ENCODE measurements at regions not wholly inside any gene's neighbourhood (a gene's known extent, or its start where the extent isn't known, plus 50 kb on each side); places are given as distances from the start of the nearest gene placed in this dataset.

GRCh38 chrX:499870-500364 is 113.2 kb upstream of the PPP2R3B start:
- Histone ChIP-seq H3K4me1 (ENCODE audit: control insufficient read depth in 1 of 2, insufficient read depth in 2 of 2, low read depth in 1 of 2, low read length in 1 of 2) (no peaks in the 10 kb centered on the region), H4K20me1 (ENCODE audit: insufficient read depth) (no peaks in the 10 kb centered on the region), H3K9me2 (no peaks in the 10 kb centered on the region), H3K36me3 (replicated peaks in 1 of 2; ENCODE audit: control insufficient read depth in 1 of 2, insufficient read depth in 2 of 2, low read length in 1 of 2) (no peaks in the 10 kb centered on the region), H3K9me3 (no peaks in the 10 kb centered on the region), H3K27ac (ENCODE audit: low read depth in 2 of 2, low read length in 1 of 2) (no peak overlapping the region), H3K4me3 (ENCODE audit: low read depth in 2 of 2, low read length in 1 of 2) (no peak overlapping the region), H3K27me3 (ENCODE audit: insufficient read depth) (peaks cover 37% of the 10 kb centered on the region; the same call in 1 of the 2 replicates), H3F3A (replicated peaks; ENCODE audit: insufficient read depth) (peaks cover 3% of the 10 kb centered on the region), H3K79me2 (ENCODE audit: insufficient read depth) (no peaks in the 10 kb centered on the region), H2AFZ (ENCODE audit: low read depth) (no peak overlapping the region), H3K9ac (no peak overlapping the region), H3K4me2 (0 out of 2 replicates have a peak overlapping the region, but pooled peaks have one; percentile 44)
- DNase-seq: no peak
- POLR2A ChIA-PET: no interaction called here
- WGBS (ENCODE audit: low lambda C conversion rate): 11% methylated on average over 16 of the region's 21 CpGs
- no peak for TF ChIP-seq FOXM1 (IDR thresholded peaks at IDR 0.05; ENCODE audit: low read depth)
- no peak for TF ChIP-seq NRF1 (IDR thresholded peaks at IDR 0.05; ENCODE audit: low read depth, low read length)
- TF ChIP-seq, protein P1, sequence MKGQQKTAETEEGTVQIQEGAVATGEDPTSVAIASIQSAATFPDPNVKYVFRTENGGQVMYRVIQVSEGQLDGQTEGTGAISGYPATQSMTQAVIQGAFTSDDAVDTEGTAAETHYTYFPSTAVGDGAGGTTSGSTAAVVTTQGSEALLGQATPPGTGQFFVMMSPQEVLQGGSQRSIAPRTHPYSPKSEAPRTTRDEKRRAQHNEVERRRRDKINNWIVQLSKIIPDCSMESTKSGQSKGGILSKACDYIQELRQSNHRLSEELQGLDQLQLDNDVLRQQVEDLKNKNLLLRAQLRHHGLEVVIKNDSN (IDR thresholded peaks at IDR 0.05; ENCODE audit: borderline replicate concordance, low read depth): no peak
- TF ChIP-seq, protein P2, sequence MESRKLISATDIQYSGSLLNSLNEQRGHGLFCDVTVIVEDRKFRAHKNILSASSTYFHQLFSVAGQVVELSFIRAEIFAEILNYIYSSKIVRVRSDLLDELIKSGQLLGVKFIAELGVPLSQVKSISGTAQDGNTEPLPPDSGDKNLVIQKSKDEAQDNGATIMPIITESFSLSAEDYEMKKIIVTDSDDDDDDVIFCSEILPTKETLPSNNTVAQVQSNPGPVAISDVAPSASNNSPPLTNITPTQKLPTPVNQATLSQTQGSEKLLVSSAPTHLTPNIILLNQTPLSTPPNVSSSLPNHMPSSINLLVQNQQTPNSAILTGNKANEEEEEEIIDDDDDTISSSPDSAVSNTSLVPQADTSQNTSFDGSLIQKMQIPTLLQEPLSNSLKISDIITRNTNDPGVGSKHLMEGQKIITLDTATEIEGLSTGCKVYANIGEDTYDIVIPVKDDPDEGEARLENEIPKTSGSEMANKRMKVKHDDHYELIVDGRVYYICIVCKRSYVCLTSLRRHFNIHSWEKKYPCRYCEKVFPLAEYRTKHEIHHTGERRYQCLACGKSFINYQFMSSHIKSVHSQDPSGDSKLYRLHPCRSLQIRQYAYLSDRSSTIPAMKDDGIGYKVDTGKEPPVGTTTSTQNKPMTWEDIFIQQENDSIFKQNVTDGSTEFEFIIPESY (IDR thresholded peaks at IDR 0.05; ENCODE audit: borderline replicate concordance, low read depth): no peak
- TF ChIP-seq, protein P3, sequence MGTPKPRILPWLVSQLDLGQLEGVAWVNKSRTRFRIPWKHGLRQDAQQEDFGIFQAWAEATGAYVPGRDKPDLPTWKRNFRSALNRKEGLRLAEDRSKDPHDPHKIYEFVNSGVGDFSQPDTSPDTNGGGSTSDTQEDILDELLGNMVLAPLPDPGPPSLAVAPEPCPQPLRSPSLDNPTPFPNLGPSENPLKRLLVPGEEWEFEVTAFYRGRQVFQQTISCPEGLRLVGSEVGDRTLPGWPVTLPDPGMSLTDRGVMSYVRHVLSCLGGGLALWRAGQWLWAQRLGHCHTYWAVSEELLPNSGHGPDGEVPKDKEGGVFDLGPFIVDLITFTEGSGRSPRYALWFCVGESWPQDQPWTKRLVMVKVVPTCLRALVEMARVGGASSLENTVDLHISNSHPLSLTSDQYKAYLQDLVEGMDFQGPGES (IDR thresholded peaks at IDR 0.05; ENCODE audit: low read depth, low read length): no peak
- TF ChIP-seq CTCF (IDR thresholded peaks at IDR 0.05): no peak
- TF ChIP-seq TCF12 (IDR thresholded peaks at IDR 0.05): no peak
- no peak for TF ChIP-seq USF2 (IDR thresholded peaks at IDR 0.05; ENCODE audit: borderline replicate concordance, low read depth, low read length)
- TF ChIP-seq TEAD4 (IDR thresholded peaks at IDR 0.05; ENCODE audit: borderline replicate concordance, insufficient read depth): no peak
- CTCF ChIA-PET: no interaction called here
